ENCODE measurements at regions not wholly inside any gene's neighbourhood (a gene's known extent, or its start where the extent isn't known, plus 50 kb on each side); places are given as distances from the start of the nearest gene placed in this dataset.

DNA sequence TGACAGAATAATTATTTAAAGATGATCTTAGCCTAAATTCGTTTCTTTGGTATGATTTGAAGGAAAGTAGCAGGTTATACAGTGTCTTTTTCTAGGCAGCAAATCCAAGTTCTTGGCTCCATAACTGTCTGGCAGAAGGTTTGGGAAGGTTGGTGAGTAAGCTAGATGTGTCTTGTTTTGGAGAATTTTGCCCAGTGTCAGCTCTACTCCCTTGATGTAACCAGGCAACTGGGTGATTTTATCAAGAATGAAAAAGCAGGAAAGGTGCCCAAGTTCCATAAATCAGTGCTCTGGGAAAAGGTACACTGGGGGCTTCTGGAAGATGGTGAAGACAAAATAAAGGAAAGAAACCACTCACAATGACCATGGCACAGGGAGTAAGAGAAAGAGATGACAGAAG is 71.5 kb upstream of the USP47 start:
- TF ChIP-seq, protein P1, sequence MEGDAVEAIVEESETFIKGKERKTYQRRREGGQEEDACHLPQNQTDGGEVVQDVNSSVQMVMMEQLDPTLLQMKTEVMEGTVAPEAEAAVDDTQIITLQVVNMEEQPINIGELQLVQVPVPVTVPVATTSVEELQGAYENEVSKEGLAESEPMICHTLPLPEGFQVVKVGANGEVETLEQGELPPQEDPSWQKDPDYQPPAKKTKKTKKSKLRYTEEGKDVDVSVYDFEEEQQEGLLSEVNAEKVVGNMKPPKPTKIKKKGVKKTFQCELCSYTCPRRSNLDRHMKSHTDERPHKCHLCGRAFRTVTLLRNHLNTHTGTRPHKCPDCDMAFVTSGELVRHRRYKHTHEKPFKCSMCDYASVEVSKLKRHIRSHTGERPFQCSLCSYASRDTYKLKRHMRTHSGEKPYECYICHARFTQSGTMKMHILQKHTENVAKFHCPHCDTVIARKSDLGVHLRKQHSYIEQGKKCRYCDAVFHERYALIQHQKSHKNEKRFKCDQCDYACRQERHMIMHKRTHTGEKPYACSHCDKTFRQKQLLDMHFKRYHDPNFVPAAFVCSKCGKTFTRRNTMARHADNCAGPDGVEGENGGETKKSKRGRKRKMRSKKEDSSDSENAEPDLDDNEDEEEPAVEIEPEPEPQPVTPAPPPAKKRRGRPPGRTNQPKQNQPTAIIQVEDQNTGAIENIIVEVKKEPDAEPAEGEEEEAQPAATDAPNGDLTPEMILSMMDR (IDR thresholded peaks at IDR 0.05): no peak
- TF ChIP-seq EZH2 (IDR thresholded peaks at IDR 0.05; ENCODE audit: borderline replicate concordance, insufficient read depth, low read depth, low read length, poor library complexity, severe bottlenecking): no peak

Measured in B cell (primary cell).